KMS-11 (cell line): ENCODE measurements at regions not wholly inside any gene's neighbourhood (a gene's known extent, or its start where the extent isn't known, plus 50 kb on each side); places are given as distances from the start of the nearest gene placed in this dataset.
"Not testable (repeated sequence)": the region's sequence is repeated elsewhere in the genome, so short reads cannot be mapped to it uniquely, and the experiment has no call there.

Experiments
- H2AFZ ChIP-seq: fragments of 200-600 bp; sonication (generic); 2 replicates; pipeline ENCODE4 v1.6.1; 2016; ENCODE audit warnings: antibody characterized with exemption, mixed run types, low read depth
- H3K27ac ChIP-seq: fragments of 200-600 bp; sonication (generic); 2 replicates; pipeline ENCODE4 v1.6.1; 2016; ENCODE audit warnings: mild to moderate bottlenecking, mixed run types
- H3K27me3 ChIP-seq: fragments of 200-600 bp; sonication (generic); 2 replicates; pipeline ENCODE4 v1.6.1; 2017; ENCODE audit warnings: mild to moderate bottlenecking, low read depth, mixed run types, moderate library complexity; ENCODE audit not compliant: insufficient read depth
- H3K36me3 ChIP-seq: fragments of 200-600 bp; sonication (generic); 2 replicates; pipeline ENCODE4 v1.6.1; 2017; ENCODE audit warnings: mild to moderate bottlenecking, mixed run types; ENCODE audit not compliant: insufficient read depth
- H3K4me1 ChIP-seq: fragments of 200-600 bp; sonication (generic); 2 replicates; pipeline ENCODE4 v1.6.1; 2016; ENCODE audit warnings: mild to moderate bottlenecking, low read depth, mixed run types; ENCODE audit not compliant: poor library complexity, severe bottlenecking
- H3K4me2 ChIP-seq: fragments of 200-600 bp; sonication (generic); 2 replicates; pipeline ENCODE4 v1.7.0; 2016; ENCODE audit warnings: mild to moderate bottlenecking, mixed run types
- H3K4me3 ChIP-seq: fragments of 200-600 bp; sonication (generic); IDR thresholded peaks from 2 replicates; pipeline ENCODE4 v1.6.1; 2017; ENCODE audit warnings: low read depth, low read length, mixed read lengths; ENCODE audit not compliant: insufficient read depth
- H3K79me2 ChIP-seq: fragments of 200-600 bp; sonication (generic); 2 replicates; pipeline ENCODE4 v1.6.1; 2016; ENCODE audit warnings: low read depth, mixed run types; ENCODE audit not compliant: insufficient read depth
- H3K9ac ChIP-seq: fragments of 200-600 bp; sonication (generic); 2 replicates; pipeline ENCODE4 v1.6.1; 2016; ENCODE audit warnings: mild to moderate bottlenecking, mixed run types
- H4K20me1 ChIP-seq: fragments of 200-600 bp; sonication (generic); 2 replicates; pipeline ENCODE4 v1.6.1; 2016; ENCODE audit warnings: mild to moderate bottlenecking, mixed run types; ENCODE audit not compliant: insufficient read depth
- CTCF ChIP-seq: fragments of 200-600 bp; sonication (generic); conservative IDR thresholded peaks from 2 replicates; pipeline ENCODE4 v1.6.1; 2017; ENCODE audit warnings: low read depth, mild to moderate bottlenecking, antibody characterized with exemption, low read length, moderate library complexity, mixed read lengths

GRCh38 chrX:122269243-122269781 lies 914.8 kb upstream of the GRIA3 start:
- Histone ChIP-seq H3K79me2 (no peaks in the 10 kb centered on the region), H3K36me3 (no peaks in the 10 kb centered on the region), H2AFZ (no peak overlapping the region), H3K9ac (no peak overlapping the region), H4K20me1 (no peaks in the 10 kb centered on the region), H3K4me2 (no peak overlapping the region), H3K4me3 (no peak overlapping the region), H3K27ac (no peak overlapping the region), H3K27me3 (no peaks in the 10 kb centered on the region), H3K4me1 (no peaks in the 10 kb centered on the region)
- no peak for TF ChIP-seq CTCF

GRCh38 chrX:122270809-122271494 lies 913.1 kb upstream of the GRIA3 start:
- no peaks in the 10 kb centered on the region for H4K20me1 ChIP-seq
- no peak overlapping the region for H3K4me2 ChIP-seq
- no peaks in the 10 kb centered on the region for H3K27me3 ChIP-seq
- H3K79me2 ChIP-seq, result no peaks in the 10 kb centered on the region
- H3K4me3 ChIP-seq, result no peak overlapping the region
- no peak overlapping the region for H2AFZ ChIP-seq
- no peak overlapping the region for H3K27ac ChIP-seq
- no peak overlapping the region for H3K9ac ChIP-seq
- no peaks in the 10 kb centered on the region for H3K4me1 ChIP-seq
- H3K36me3 ChIP-seq, result no peaks in the 10 kb centered on the region
- TF ChIP-seq CTCF, result no peak

- no peak overlapping the region for H2AFZ ChIP-seq
- no peaks in the 10 kb centered on the region for H3K36me3 ChIP-seq
- no peak overlapping the region for H3K4me2 ChIP-seq
- no peak overlapping the region for H3K27ac ChIP-seq
- no peaks in the 10 kb centered on the region for H4K20me1 ChIP-seq
- no peak overlapping the region for H3K9ac ChIP-seq
- H3K27me3 ChIP-seq, result no peaks in the 10 kb centered on the region
- H3K4me1 ChIP-seq, result no peaks in the 10 kb centered on the region
- H3K4me3 ChIP-seq, result no peak overlapping the region
- no peak for TF ChIP-seq CTCF
- no peaks in the 10 kb centered on the region for H3K79me2 ChIP-seq
These were observed 912.1 kb upstream of the GRIA3 start for GRCh38 chrX:122272011-122272410.

GRCh38 chrX:122279746-122280145 lies 904.3 kb upstream of the GRIA3 start:
- Histone ChIP-seq H3K27ac (no peak overlapping the region), H3K4me3 (no peak overlapping the region), H3K36me3 (no peaks in the 10 kb centered on the region), H4K20me1 (no peaks in the 10 kb centered on the region), H3K9ac (no peak overlapping the region), H3K4me1 (no peaks in the 10 kb centered on the region), H3K4me2 (no peak overlapping the region), H3K79me2 (no peaks in the 10 kb centered on the region), H3K27me3 (no peaks in the 10 kb centered on the region), H2AFZ (no peak overlapping the region)
- no peak for TF ChIP-seq CTCF

GRCh38 chrX:122299822-122300221 lies 884.3 kb upstream of the GRIA3 start:
- H4K20me1 ChIP-seq, H3K27me3 ChIP-seq, H3K36me3 ChIP-seq, H3K79me2 ChIP-seq, H3K4me1 ChIP-seq, H3K4me3 ChIP-seq, H2AFZ ChIP-seq, H3K4me2 ChIP-seq, H3K9ac ChIP-seq, H3K27ac ChIP-seq: not testable (repeated sequence)
